Prostate gland (tissue), 2 donors: ENCODE measurements at regions not wholly inside any gene's neighbourhood (a gene's known extent, or its start where the extent isn't known, plus 50 kb on each side); places are given as distances from the start of the nearest gene placed in this dataset.

Experiments
- DNase-seq: peaks from one replicate; pipeline ENCODE4 v3.0.0-alpha.2; 2019; ENCODE audit warnings: low spot score
- H3K27ac ChIP-seq, 2 donors: fragments of 200-600 bp; sonication (generic); 2 replicates each; pipeline ENCODE4 v1.5.1; 2017 to 2019
- H3K27me3 ChIP-seq: fragments of 200-600 bp; sonication (generic); replicated peaks from 2 replicates; pipeline ENCODE4 v1.5.1; 2019; ENCODE audit not compliant: insufficient read depth
- H3K36me3 ChIP-seq, 2 donors: fragments of 200-600 bp; sonication (generic); 1 replicate in 1 of 2; 2 replicates in 1 of 2; pipeline versions ENCODE4 v1.5.1 to v1.8.1; 2017 to 2019
- H3K4me1 ChIP-seq: fragments of 200-600 bp; sonication (generic); replicated peaks from 2 replicates; pipeline ENCODE4 v1.5.1; 2019
- H3K4me3 ChIP-seq, 2 donors: fragments of 200-600 bp; sonication (generic); 2 replicates each; pipeline ENCODE4 v1.5.1; 2017 to 2019
- H3K9me3 ChIP-seq: fragments of 200-600 bp; sonication (generic); 2 replicates; pipeline ENCODE4 v1.5.1; 2017
- CTCF ChIP-seq, 4 experiments: fragments of 200-600 bp in 2 of 4; fragments of 450-650 bp in 2 of 4; sonication (generic) in 2 of 4; IDR thresholded peaks; 1 replicate in 3 of 4; 2 replicates in 1 of 4; pipeline ENCODE4 v1.5.1; 2016 to 2019; ENCODE audit warnings: antibody characterized with exemption in 4 of 4, mild to moderate bottlenecking in 2 of 4, moderate library complexity in 2 of 4
- POLR2A ChIP-seq: fragments of 450-650 bp; IDR thresholded peaks from one replicate; pipeline ENCODE4 v1.6.1; 2016; ENCODE audit warnings: antibody characterized with exemption, mild to moderate bottlenecking
- POLR2AphosphoS5 ChIP-seq: sonication (generic); formaldehyde crosslinking; IDR thresholded peaks from one replicate; pipeline ENCODE4 v1.6.1; 2017; ENCODE audit warnings: antibody characterized with exemption
- WGBS: methylation state at CpG from one replicate; pipeline ENCODE4 v1.1.5; 2018; 5-methylcytosine and 5-hydroxymethylcytosine counted together
- intact Hi-C: fragments of 100-400 bp; cut with DNase I; formaldehyde crosslinking; loops from one replicate; pipeline ENCODE4 v1.14.2; 2022

GRCh38 chr9:85156652-85157051, 487.1 kb downstream of the NTRK2 start:
- no peak for DNase-seq
- intact Hi-C loops = no loop called here
- no peak for TF ChIP-seq POLR2AphosphoS5
- no peak for TF ChIP-seq CTCF (IDR thresholded peaks at IDR 0.05)
- TF ChIP-seq POLR2A = no peak
- no peaks in the 10 kb centered on the region for H3K36me3 ChIP-seq
- H3K4me1 ChIP-seq = no peaks in the 10 kb centered on the region
- no peak overlapping the region for H3K4me3 ChIP-seq
- H3K9me3 ChIP-seq = no peaks in the 10 kb centered on the region
- 74% methylated on average over 2 of the region's 2 CpGs for WGBS
- H3K27me3 ChIP-seq = no peaks in the 10 kb centered on the region
- no peak overlapping the region for H3K27ac ChIP-seq

- H3K27ac ChIP-seq = no peak overlapping the region
- WGBS = 86% methylated on average over 2 of the region's 2 CpGs
- H3K27me3 ChIP-seq = no peaks in the 10 kb centered on the region
- no peaks in the 10 kb centered on the region for H3K4me1 ChIP-seq
- no peak for TF ChIP-seq POLR2AphosphoS5
- TF ChIP-seq CTCF (IDR thresholded peaks at IDR 0.05) = no peak
- no peak for TF ChIP-seq POLR2A
- intact Hi-C loops = no loop called here
- no peak overlapping the region for H3K4me3 ChIP-seq
- no peaks in the 10 kb centered on the region for H3K9me3 ChIP-seq
- H3K36me3 ChIP-seq = no peaks in the 10 kb centered on the region
- no peak for DNase-seq
Observed at GRCh38 chr9:85155352-85155751, 485.8 kb downstream of the NTRK2 start.

GRCh38 chr9:85151741-85152140, 482.2 kb downstream of the NTRK2 start:
- DNase-seq = no peak
- no peak for TF ChIP-seq POLR2A
- 94% methylated on average over 5 of the region's 5 CpGs for WGBS
- Histone ChIP-seq H3K36me3 (no peaks in the 10 kb centered on the region), H3K27me3 (no peaks in the 10 kb centered on the region), H3K4me3 (no peak overlapping the region), H3K4me1 (no peaks in the 10 kb centered on the region), H3K27ac (no peak overlapping the region), H3K9me3 (no peaks in the 10 kb centered on the region)
- intact Hi-C loops = no loop called here

- H3K27me3 ChIP-seq = no peaks in the 10 kb centered on the region
- no peaks in the 10 kb centered on the region for H3K4me1 ChIP-seq
- no peak overlapping the region for H3K4me3 ChIP-seq
- no peaks in the 10 kb centered on the region for H3K9me3 ChIP-seq
- intact Hi-C loops = no loop called here
- H3K27ac ChIP-seq = no peak overlapping the region
- no peak for TF ChIP-seq POLR2AphosphoS5
- no peak for TF ChIP-seq POLR2A
- no peak for TF ChIP-seq CTCF (IDR thresholded peaks at IDR 0.05)
- WGBS = 58% methylated on average over 3 of the region's 3 CpGs
- H3K36me3 ChIP-seq = no peaks in the 10 kb centered on the region
- no peak for DNase-seq
Observed at GRCh38 chr9:85151162-85151561, 481.6 kb downstream of the NTRK2 start.

GRCh38 chr9:85147046-85147640, 477.6 kb downstream of the NTRK2 start:
- Histone ChIP-seq H3K36me3 (no peaks in the 10 kb centered on the region), H3K4me3 (no peak overlapping the region), H3K27ac (no peak overlapping the region), H3K9me3 (no peaks in the 10 kb centered on the region), H3K27me3 (no peaks in the 10 kb centered on the region), H3K4me1 (no peaks in the 10 kb centered on the region)
- 76% methylated on average over 4 of the region's 4 CpGs for WGBS
- intact Hi-C loops = no loop called here
- DNase-seq = no peak
- TF ChIP-seq POLR2A = no peak
- peak; percentile 26 for TF ChIP-seq POLR2AphosphoS5

GRCh38 chr9:85142968-85143367, 473.4 kb downstream of the NTRK2 start:
- Histone ChIP-seq H3K4me1 (no peaks in the 10 kb centered on the region), H3K27ac (no peak overlapping the region), H3K4me3 (no peak overlapping the region), H3K27me3 (no peaks in the 10 kb centered on the region), H3K9me3 (no peaks in the 10 kb centered on the region), H3K36me3 (no peaks in the 10 kb centered on the region)
- no peak for DNase-seq
- intact Hi-C loops = no loop called here
- TF ChIP-seq CTCF (IDR thresholded peaks at IDR 0.05) = peak in 3 of 4 experiments; percentile 26 to 48 (median 48)
- no peak for TF ChIP-seq POLR2AphosphoS5
- no peak for TF ChIP-seq POLR2A
- WGBS = 86% methylated on average over 1 of the region's 1 CpG
